Prostate gland (tissue), 2 donors: ENCODE measurements at regions not wholly inside any gene's neighbourhood (a gene's known extent, or its start where the extent isn't known, plus 50 kb on each side); places are given as distances from the start of the nearest gene placed in this dataset.

Experiments
- DNase-seq: peaks from one replicate; pipeline ENCODE4 v3.0.0-alpha.2; 2019; ENCODE audit warnings: low spot score
- H3K27ac ChIP-seq, 2 donors: fragments of 200-600 bp; sonication (generic); 2 replicates each; pipeline ENCODE4 v1.5.1; 2017 to 2019
- H3K27me3 ChIP-seq: fragments of 200-600 bp; sonication (generic); replicated peaks from 2 replicates; pipeline ENCODE4 v1.5.1; 2019; ENCODE audit not compliant: insufficient read depth
- H3K36me3 ChIP-seq, 2 donors: fragments of 200-600 bp; sonication (generic); 1 replicate in 1 of 2; 2 replicates in 1 of 2; pipeline versions ENCODE4 v1.5.1 to v1.8.1; 2017 to 2019
- H3K4me1 ChIP-seq: fragments of 200-600 bp; sonication (generic); replicated peaks from 2 replicates; pipeline ENCODE4 v1.5.1; 2019
- H3K4me3 ChIP-seq, 2 donors: fragments of 200-600 bp; sonication (generic); 2 replicates each; pipeline ENCODE4 v1.5.1; 2017 to 2019
- H3K9me3 ChIP-seq: fragments of 200-600 bp; sonication (generic); 2 replicates; pipeline ENCODE4 v1.5.1; 2017
- POLR2A ChIP-seq: fragments of 450-650 bp; IDR thresholded peaks from one replicate; pipeline ENCODE4 v1.6.1; 2016; ENCODE audit warnings: antibody characterized with exemption, mild to moderate bottlenecking
- POLR2AphosphoS5 ChIP-seq: sonication (generic); formaldehyde crosslinking; IDR thresholded peaks from one replicate; pipeline ENCODE4 v1.6.1; 2017; ENCODE audit warnings: antibody characterized with exemption
- WGBS: methylation state at CpG from one replicate; pipeline ENCODE4 v1.1.5; 2018; 5-methylcytosine and 5-hydroxymethylcytosine counted together
- intact Hi-C: fragments of 100-400 bp; cut with DNase I; formaldehyde crosslinking; loops from one replicate; pipeline ENCODE4 v1.14.2; 2022
- TF ChIP-seq, protein P1 (sequence below), 4 experiments: fragments of 200-600 bp in 2 of 4; fragments of 450-650 bp in 2 of 4; sonication (generic) in 2 of 4; IDR thresholded peaks; 1 replicate in 3 of 4; 2 replicates in 1 of 4; pipeline ENCODE4 v1.5.1; 2016 to 2019; ENCODE audit warnings: antibody characterized with exemption in 4 of 4, mild to moderate bottlenecking in 2 of 4, moderate library complexity in 2 of 4

DNA sequence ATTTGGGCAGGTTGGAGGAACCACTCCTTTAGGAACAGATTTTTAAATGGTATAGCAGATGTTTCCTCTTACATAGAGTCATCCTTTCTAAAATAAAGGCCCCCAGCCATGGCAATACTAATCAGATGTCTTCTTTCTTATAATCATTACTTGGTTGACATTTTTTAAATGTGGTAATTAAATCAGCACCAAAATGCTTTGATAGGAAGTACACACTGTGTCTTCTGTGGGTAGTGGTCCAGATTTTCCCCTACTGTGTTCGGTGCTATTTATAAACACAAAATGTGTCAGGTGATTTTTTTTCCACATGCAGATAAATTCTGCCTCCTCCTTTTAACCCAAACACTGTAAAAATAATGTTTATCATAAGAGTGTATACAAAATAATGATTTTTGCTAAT, 200.9 kb upstream of the DTNA start:
- Histone ChIP-seq H3K36me3 (no peaks in the 10 kb centered on the region), H3K4me1 (no peaks in the 10 kb centered on the region), H3K9me3 (no peaks in the 10 kb centered on the region), H3K27ac (no peak overlapping the region), H3K27me3 (no peaks in the 10 kb centered on the region), H3K4me3 (no peak overlapping the region)
- intact Hi-C loops: no loop called here
- TF ChIP-seq POLR2A (no peak), POLR2AphosphoS5 (no peak)
- TF ChIP-seq, protein P1, sequence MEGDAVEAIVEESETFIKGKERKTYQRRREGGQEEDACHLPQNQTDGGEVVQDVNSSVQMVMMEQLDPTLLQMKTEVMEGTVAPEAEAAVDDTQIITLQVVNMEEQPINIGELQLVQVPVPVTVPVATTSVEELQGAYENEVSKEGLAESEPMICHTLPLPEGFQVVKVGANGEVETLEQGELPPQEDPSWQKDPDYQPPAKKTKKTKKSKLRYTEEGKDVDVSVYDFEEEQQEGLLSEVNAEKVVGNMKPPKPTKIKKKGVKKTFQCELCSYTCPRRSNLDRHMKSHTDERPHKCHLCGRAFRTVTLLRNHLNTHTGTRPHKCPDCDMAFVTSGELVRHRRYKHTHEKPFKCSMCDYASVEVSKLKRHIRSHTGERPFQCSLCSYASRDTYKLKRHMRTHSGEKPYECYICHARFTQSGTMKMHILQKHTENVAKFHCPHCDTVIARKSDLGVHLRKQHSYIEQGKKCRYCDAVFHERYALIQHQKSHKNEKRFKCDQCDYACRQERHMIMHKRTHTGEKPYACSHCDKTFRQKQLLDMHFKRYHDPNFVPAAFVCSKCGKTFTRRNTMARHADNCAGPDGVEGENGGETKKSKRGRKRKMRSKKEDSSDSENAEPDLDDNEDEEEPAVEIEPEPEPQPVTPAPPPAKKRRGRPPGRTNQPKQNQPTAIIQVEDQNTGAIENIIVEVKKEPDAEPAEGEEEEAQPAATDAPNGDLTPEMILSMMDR (IDR thresholded peaks at IDR 0.05): no peak
- DNase-seq: no peak
- WGBS: 73% methylated on average over 1 of the region's 1 CpG

DNA sequence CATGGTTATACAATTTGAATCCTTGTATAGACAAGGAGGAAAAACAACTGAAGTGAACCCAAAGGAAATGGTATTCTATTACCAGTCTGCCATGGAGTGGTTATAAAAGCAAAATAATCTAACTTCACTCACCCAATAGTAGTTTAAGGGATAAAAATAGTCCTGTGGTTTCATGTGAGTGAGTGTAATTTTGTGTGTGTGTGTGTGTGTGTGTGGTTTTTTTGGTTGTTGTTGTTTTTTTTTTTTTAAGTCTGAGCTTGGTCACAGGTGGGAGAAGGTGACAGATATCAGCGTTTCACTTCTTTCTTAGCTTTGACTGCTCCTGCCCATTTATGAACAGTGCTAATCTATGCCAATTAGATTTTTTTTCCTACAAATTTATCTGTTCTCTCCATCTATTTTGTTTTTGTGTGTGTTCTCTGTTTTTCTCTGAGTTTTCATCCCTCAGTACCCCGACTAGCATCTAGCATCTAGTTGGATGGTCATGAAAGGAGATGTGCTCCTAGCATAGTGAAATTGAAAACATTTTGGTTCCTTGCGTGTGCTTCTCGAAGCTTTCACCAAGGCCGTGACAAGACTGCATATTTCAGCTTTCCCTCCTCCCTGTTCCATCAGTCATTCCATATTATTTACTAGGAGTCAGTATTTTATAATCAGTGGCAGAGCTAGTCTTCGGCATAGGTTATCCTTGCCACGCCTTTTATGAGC, 200.1 kb upstream of the DTNA start:
- intact Hi-C loops: no loop called here
- H3K4me1 ChIP-seq: no peaks in the 10 kb centered on the region
- H3K36me3 ChIP-seq: no peaks in the 10 kb centered on the region
- WGBS: 92% methylated on average over 7 of the region's 7 CpGs
- H3K27ac ChIP-seq: no peak overlapping the region
- no peak overlapping the region for H3K4me3 ChIP-seq
- H3K9me3 ChIP-seq: no peaks in the 10 kb centered on the region
- DNase-seq: no peak
- H3K27me3 ChIP-seq: no peaks in the 10 kb centered on the region
- TF ChIP-seq POLR2AphosphoS5 (no peak), POLR2A (no peak)
- TF ChIP-seq, protein P1 (IDR thresholded peaks at IDR 0.05): no peak

DNA sequence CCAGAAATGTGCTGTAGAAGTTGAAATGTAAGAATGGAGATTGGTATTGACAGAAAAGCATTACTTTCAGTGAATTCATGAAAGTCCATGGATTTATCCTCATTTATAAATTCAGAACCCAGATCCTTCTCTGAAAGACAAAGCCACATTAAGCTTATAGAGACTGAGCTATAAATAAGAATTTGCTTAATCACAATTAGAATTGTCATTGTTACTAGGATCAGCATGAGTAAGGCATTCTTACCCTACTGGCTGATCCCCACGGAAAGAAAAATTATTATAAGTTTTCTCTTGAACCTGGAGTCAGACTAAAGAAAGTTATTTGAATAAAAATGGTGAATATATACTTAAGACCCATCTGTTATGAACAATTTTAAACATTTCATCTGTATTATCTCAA, 199.2 kb upstream of the DTNA start:
- H3K27ac ChIP-seq: no peak overlapping the region
- intact Hi-C loops: no loop called here
- no peaks in the 10 kb centered on the region for H3K27me3 ChIP-seq
- no peak for DNase-seq
- no peaks in the 10 kb centered on the region for H3K36me3 ChIP-seq
- H3K4me3 ChIP-seq: no peak overlapping the region
- no peaks in the 10 kb centered on the region for H3K9me3 ChIP-seq
- no peaks in the 10 kb centered on the region for H3K4me1 ChIP-seq
- TF ChIP-seq POLR2A (no peak), POLR2AphosphoS5 (no peak)
- TF ChIP-seq, protein P1 (IDR thresholded peaks at IDR 0.05): no peak
- 65% methylated on average over 1 of the region's 1 CpG for WGBS

- no peaks in the 10 kb centered on the region for H3K36me3 ChIP-seq
- no peaks in the 10 kb centered on the region for H3K4me1 ChIP-seq
- TF ChIP-seq, protein P1 (IDR thresholded peaks at IDR 0.05): no peak
- TF ChIP-seq POLR2A: no peak
- no peak for TF ChIP-seq POLR2AphosphoS5
- H3K27me3 ChIP-seq: no peaks in the 10 kb centered on the region
- DNase-seq: no peak
- intact Hi-C loops: no loop called here
- no peak overlapping the region for H3K27ac ChIP-seq
- H3K4me3 ChIP-seq: no peak overlapping the region
- no peaks in the 10 kb centered on the region for H3K9me3 ChIP-seq
Measured at GRCh38 chr18:34511435-34511834, 198.7 kb upstream of the DTNA start.

DNA sequence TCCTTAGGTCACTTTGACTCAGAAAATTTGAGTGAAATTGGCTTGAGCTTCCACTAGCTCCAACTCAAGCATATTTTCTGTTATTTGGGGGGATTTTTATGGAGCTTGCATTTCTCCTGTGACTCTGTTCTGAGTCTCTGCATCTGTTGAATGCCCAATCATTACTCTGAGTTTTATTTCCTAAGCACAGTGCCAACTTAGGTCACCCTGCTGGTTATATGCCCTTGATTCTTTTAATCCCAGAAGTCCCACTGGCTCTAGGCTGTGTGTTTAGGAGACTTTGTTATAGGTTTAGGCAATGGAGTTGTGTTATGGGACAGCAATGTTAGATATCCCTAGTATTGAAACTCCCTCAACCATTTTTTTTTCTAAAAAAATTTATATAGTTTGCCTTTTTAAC, 198.2 kb upstream of the DTNA start:
- DNase-seq: no peak
- intact Hi-C loops: no loop called here
- Histone ChIP-seq H3K9me3 (no peaks in the 10 kb centered on the region), H3K4me3 (no peak overlapping the region), H3K27me3 (no peaks in the 10 kb centered on the region), H3K4me1 (no peaks in the 10 kb centered on the region), H3K27ac (no peak overlapping the region), H3K36me3 (no peaks in the 10 kb centered on the region)
- TF ChIP-seq POLR2A: no peak
